Prostate gland (tissue), 2 donors: ENCODE measurements at regions not wholly inside any gene's neighbourhood (a gene's known extent, or its start where the extent isn't known, plus 50 kb on each side); places are given as distances from the start of the nearest gene placed in this dataset.

Experiments
- POLR2A ChIP-seq: fragments of 450-650 bp; IDR thresholded peaks from one replicate; pipeline ENCODE4 v1.6.1; 2016; ENCODE audit warnings: antibody characterized with exemption, mild to moderate bottlenecking
- POLR2AphosphoS5 ChIP-seq: sonication (generic); formaldehyde crosslinking; IDR thresholded peaks from one replicate; pipeline ENCODE4 v1.6.1; 2017; ENCODE audit warnings: antibody characterized with exemption
- TF ChIP-seq, protein P1 (sequence below), 4 experiments: fragments of 200-600 bp in 2 of 4; fragments of 450-650 bp in 2 of 4; sonication (generic) in 2 of 4; IDR thresholded peaks; 1 replicate in 3 of 4; 2 replicates in 1 of 4; pipeline ENCODE4 v1.5.1; 2016 to 2019; ENCODE audit warnings: antibody characterized with exemption in 4 of 4, mild to moderate bottlenecking in 2 of 4, moderate library complexity in 2 of 4

DNA sequence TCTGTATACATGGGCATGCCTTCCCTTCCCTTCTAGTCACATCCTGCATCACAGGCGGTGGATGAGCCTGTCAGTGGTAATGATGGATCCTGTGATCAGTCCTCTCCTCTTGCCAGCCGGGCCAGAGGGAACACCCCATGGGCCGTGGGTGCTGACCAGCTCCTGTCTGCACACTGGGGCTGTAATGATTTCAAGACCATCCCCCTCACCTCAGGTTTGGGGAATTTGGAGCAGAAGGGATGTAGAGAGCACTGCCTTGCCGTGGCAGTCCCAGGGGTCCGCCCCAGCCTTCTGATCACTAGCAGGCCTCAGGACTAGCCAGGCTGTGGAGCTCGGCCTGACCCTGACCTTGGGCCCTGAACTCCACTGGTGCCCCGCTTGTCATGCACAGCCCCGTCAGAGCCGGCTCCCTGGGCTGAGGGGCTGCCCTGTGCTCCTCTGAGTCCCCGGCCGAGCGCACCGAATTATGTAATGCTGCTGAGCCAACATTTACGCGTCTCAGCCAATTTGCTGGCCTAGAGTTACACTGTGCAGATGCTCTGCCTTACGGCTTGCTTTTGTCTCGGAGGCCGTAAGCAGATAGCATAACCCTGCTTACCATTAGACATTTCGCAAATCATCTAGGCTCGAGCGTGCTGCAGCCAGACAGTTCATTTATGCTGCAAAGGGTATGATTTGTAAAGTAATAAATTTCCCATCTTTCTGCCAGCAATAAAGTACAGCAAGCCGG lies 155.3 kb downstream of the MACROH2A1 start:
- no peak for TF ChIP-seq POLR2A
- TF ChIP-seq, protein P1, sequence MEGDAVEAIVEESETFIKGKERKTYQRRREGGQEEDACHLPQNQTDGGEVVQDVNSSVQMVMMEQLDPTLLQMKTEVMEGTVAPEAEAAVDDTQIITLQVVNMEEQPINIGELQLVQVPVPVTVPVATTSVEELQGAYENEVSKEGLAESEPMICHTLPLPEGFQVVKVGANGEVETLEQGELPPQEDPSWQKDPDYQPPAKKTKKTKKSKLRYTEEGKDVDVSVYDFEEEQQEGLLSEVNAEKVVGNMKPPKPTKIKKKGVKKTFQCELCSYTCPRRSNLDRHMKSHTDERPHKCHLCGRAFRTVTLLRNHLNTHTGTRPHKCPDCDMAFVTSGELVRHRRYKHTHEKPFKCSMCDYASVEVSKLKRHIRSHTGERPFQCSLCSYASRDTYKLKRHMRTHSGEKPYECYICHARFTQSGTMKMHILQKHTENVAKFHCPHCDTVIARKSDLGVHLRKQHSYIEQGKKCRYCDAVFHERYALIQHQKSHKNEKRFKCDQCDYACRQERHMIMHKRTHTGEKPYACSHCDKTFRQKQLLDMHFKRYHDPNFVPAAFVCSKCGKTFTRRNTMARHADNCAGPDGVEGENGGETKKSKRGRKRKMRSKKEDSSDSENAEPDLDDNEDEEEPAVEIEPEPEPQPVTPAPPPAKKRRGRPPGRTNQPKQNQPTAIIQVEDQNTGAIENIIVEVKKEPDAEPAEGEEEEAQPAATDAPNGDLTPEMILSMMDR (IDR thresholded peaks at IDR 0.05): no peak
- no peak for TF ChIP-seq POLR2AphosphoS5
